AG08395 (cell line): ENCODE measurements at regions not wholly inside any gene's neighbourhood (a gene's known extent, or its start where the extent isn't known, plus 50 kb on each side); places are given as distances from the start of the nearest gene placed in this dataset.

Experiments
- DNase-seq: peaks from one replicate; pipeline ENCODE4 v3.0.0; 2012; ENCODE audit warnings: mixed read lengths, low spot score

- no peak for DNase-seq
Measured at GRCh38 chr7:25815711-25816110, 336.3 kb upstream of the NFE2L3 start.

- DNase-seq, result peak; percentile 23
Measured at GRCh38 chr7:25820432-25821040, 331.5 kb upstream of the NFE2L3 start.

- no peak for DNase-seq
Measured at GRCh38 chr7:25821225-25821624, 330.8 kb upstream of the NFE2L3 start.

- no peak for DNase-seq
Measured at GRCh38 chr7:25822823-25823222, 329.2 kb upstream of the NFE2L3 start.

GRCh38 chr7:25823571-25823970 is 328.4 kb upstream of the NFE2L3 start:
- no peak for DNase-seq

- DNase-seq, result no peak
Measured at GRCh38 chr7:25828468-25828867, 323.5 kb upstream of the NFE2L3 start.

- DNase-seq, result no peak
Measured at GRCh38 chr7:25829663-25830062, 322.3 kb upstream of the NFE2L3 start.

GRCh38 chr7:25830215-25830614 is 321.8 kb upstream of the NFE2L3 start:
- no peak for DNase-seq

- no peak for DNase-seq
Measured at GRCh38 chr7:25831062-25831691, 320.8 kb upstream of the NFE2L3 start.

- no peak for DNase-seq
Measured at GRCh38 chr7:25831831-25832411, 320.1 kb upstream of the NFE2L3 start.

- no peak for DNase-seq
Measured at GRCh38 chr7:25832456-25832855, 319.5 kb upstream of the NFE2L3 start.

GRCh38 chr7:25832929-25833328 is 319.1 kb upstream of the NFE2L3 start:
- no peak for DNase-seq

- DNase-seq, result no peak
Measured at GRCh38 chr7:25834050-25834449, 317.9 kb upstream of the NFE2L3 start.

GRCh38 chr7:25835197-25835596 is 316.8 kb upstream of the NFE2L3 start:
- DNase-seq, result peak; percentile 63

- peak; percentile 11 for DNase-seq
Measured at GRCh38 chr7:25839084-25839769, 312.8 kb upstream of the NFE2L3 start.

GRCh38 chr7:25840209-25840792 is 311.7 kb upstream of the NFE2L3 start:
- DNase-seq, result no peak

- no peak for DNase-seq
Measured at GRCh38 chr7:25841575-25841974, 310.4 kb upstream of the NFE2L3 start.

GRCh38 chr7:25842201-25842733 is 309.7 kb upstream of the NFE2L3 start:
- DNase-seq, result no peak

- DNase-seq, result no peak
Measured at GRCh38 chr7:25843467-25843866, 308.5 kb upstream of the NFE2L3 start.

GRCh38 chr7:25844102-25844870 is 307.7 kb upstream of the NFE2L3 start:
- DNase-seq, result no peak

- DNase-seq, result no peak
Measured at GRCh38 chr7:25845464-25845863, 306.5 kb upstream of the NFE2L3 start.

GRCh38 chr7:25846722-25847121 is 305.3 kb upstream of the NFE2L3 start:
- DNase-seq, result peak; percentile 67
